Liver (tissue), 8 donors: ENCODE measurements at regions not wholly inside any gene's neighbourhood (a gene's known extent, or its start where the extent isn't known, plus 50 kb on each side); places are given as distances from the start of the nearest gene placed in this dataset.

ENCODE experiments used
- DNase-seq: peaks from one replicate; pipeline ENCODE4 v3.0.0-alpha.2; 2017; ENCODE audit warnings: low spot score
- H3K27ac ChIP-seq, 2 donors: one replicate each; pipeline ENCODE4 v1.7.0; 2013; ENCODE audit warnings: inconsistent platforms in 2 of 2, low read length in 2 of 2, control low read depth in 1 of 2, low read depth in 1 of 2, mild to moderate bottlenecking in 1 of 2
- H3K27me3 ChIP-seq, 4 donors: one replicate each; pipeline versions ENCODE4 v1.6.1 to v1.7.0; 2013; ENCODE audit warnings: low read length in 3 of 4, inconsistent platforms in 1 of 4, mild to moderate bottlenecking in 1 of 4, moderate library complexity in 1 of 4; ENCODE audit not compliant: control insufficient read depth in 4 of 4, insufficient read depth in 4 of 4
- H3K36me3 ChIP-seq, 4 donors: one replicate each; pipeline versions ENCODE4 v1.6.1 to v1.7.0; 2013; ENCODE audit warnings: low read length in 3 of 4, mild to moderate bottlenecking in 3 of 4, low read depth in 1 of 4, moderate library complexity in 1 of 4; ENCODE audit not compliant: control insufficient read depth in 4 of 4, insufficient read depth in 3 of 4
- H3K4me1 ChIP-seq, 4 donors: one replicate each; pipeline versions ENCODE4 v1.6.1 to v1.7.0; 2013; ENCODE audit warnings: low read length in 3 of 4, mild to moderate bottlenecking in 3 of 4, moderate library complexity in 1 of 4; ENCODE audit not compliant: control insufficient read depth in 4 of 4, insufficient read depth in 4 of 4
- H3K4me3 ChIP-seq, 3 donors: one replicate each; pipeline versions ENCODE4 v1.6.1 to v1.7.0; 2013; ENCODE audit warnings: low read length in 3 of 3, control low read depth in 1 of 3, low read depth in 1 of 3, mild to moderate bottlenecking in 1 of 3
- H3K9ac ChIP-seq, 2 donors: one replicate each; pipeline ENCODE4 v1.7.0; 2013; ENCODE audit warnings: low read length in 2 of 2, mild to moderate bottlenecking in 2 of 2, moderate library complexity in 2 of 2, control low read depth in 1 of 2, low read depth in 1 of 2
- H3K9me3 ChIP-seq, 4 donors: one replicate each; pipeline versions ENCODE4 v1.6.1 to v1.7.0; 2013; ENCODE audit warnings: low read length in 3 of 4; ENCODE audit not compliant: control insufficient read depth in 4 of 4
- ATF3 ChIP-seq: IDR thresholded peaks from 2 replicates; pipeline ENCODE4 v1.6.1; 2016; ENCODE audit warnings: antibody characterized with exemption
- CTCF ChIP-seq: fragments of 150-350 bp; IDR thresholded peaks from 2 replicates; pipeline ENCODE4 v1.5.1; 2017; ENCODE audit warnings: improper control_type of control experiment, low read depth, low read length; ENCODE audit not compliant: missing input control
- EGR1 ChIP-seq, 2 donors: IDR thresholded peaks; 2 replicates each; pipeline ENCODE4 v1.6.1; 2016 to 2018; ENCODE audit warnings: antibody characterized with exemption in 2 of 2, low read depth in 2 of 2
- FOXA1 ChIP-seq: IDR thresholded peaks from 2 replicates; pipeline ENCODE4 v1.6.1; 2016; ENCODE audit warnings: antibody characterized with exemption
- FOXA2 ChIP-seq: IDR thresholded peaks from 2 replicates; pipeline ENCODE4 v1.6.1; 2016; ENCODE audit warnings: antibody characterized with exemption
- GABPA ChIP-seq, 2 donors: IDR thresholded peaks in 1 of 2; conservative IDR thresholded peaks in 1 of 2; 2 replicates each; pipeline ENCODE4 v1.6.1; 2016; ENCODE audit warnings: antibody characterized with exemption in 2 of 2, mild to moderate bottlenecking in 1 of 2, moderate library complexity in 1 of 2
- HNF4A ChIP-seq, 2 donors: conservative IDR thresholded peaks; 2 replicates each; pipeline ENCODE4 v1.6.1; 2016; ENCODE audit warnings: antibody characterized with exemption in 2 of 2, mild to moderate bottlenecking in 2 of 2
- HNF4G ChIP-seq: IDR thresholded peaks from 2 replicates; pipeline ENCODE4 v1.6.1; 2016; ENCODE audit warnings: antibody characterized with exemption
- JUND ChIP-seq, 2 donors: IDR thresholded peaks; 2 replicates each; pipeline ENCODE4 v1.6.1; 2016; ENCODE audit warnings: antibody characterized with exemption in 2 of 2
- MAX ChIP-seq: IDR thresholded peaks from 2 replicates; pipeline ENCODE4 v1.6.1; 2016; ENCODE audit warnings: antibody characterized with exemption
- NR2F2 ChIP-seq: IDR thresholded peaks from 2 replicates; pipeline ENCODE4 v1.6.1; 2016; ENCODE audit warnings: antibody characterized with exemption
- RAD21 ChIP-seq, 2 donors: IDR thresholded peaks; 2 replicates each; pipeline ENCODE4 v1.6.1; 2016; ENCODE audit warnings: antibody characterized with exemption in 2 of 2, mild to moderate bottlenecking in 2 of 2
- REST ChIP-seq: IDR thresholded peaks from 2 replicates; pipeline ENCODE4 v1.6.1; 2016; ENCODE audit warnings: antibody characterized with exemption, mild to moderate bottlenecking
- RXRA ChIP-seq, 2 donors: IDR thresholded peaks; 2 replicates each; pipeline ENCODE4 v1.6.1; 2017 to 2018; ENCODE audit warnings: antibody characterized with exemption in 2 of 2, mild to moderate bottlenecking in 1 of 2
- SP1 ChIP-seq: IDR thresholded peaks from 2 replicates; pipeline ENCODE4 v1.6.1; 2018; ENCODE audit warnings: antibody characterized with exemption, mild to moderate bottlenecking
- TAF1 ChIP-seq: conservative IDR thresholded peaks from 2 replicates; pipeline ENCODE4 v1.6.1; 2016; ENCODE audit warnings: antibody characterized with exemption, mild to moderate bottlenecking
- YY1 ChIP-seq: IDR thresholded peaks from 2 replicates; pipeline ENCODE4 v1.6.1; 2016; ENCODE audit warnings: antibody characterized with exemption, mild to moderate bottlenecking
- ZBTB33 ChIP-seq: IDR thresholded peaks from 2 replicates; pipeline ENCODE4 v1.6.1; 2016; ENCODE audit warnings: antibody characterized with exemption
- WGBS: extraction: QIAGEN DNeasy Blood & Tissue Kit; methylation state at CpG from one replicate; pipeline ENCODE4 v1.1.7; 2013; 5-methylcytosine and 5-hydroxymethylcytosine counted together
- donor health status: healthy.
- donor health status: healthy.
- donor health status: healthy.
- donor health status: healthy.
- donor health status: healthy.

GRCh38 chr5:74422030-74422429 lies 218.5 kb downstream of the ENC1 start (continued):
- no peak for TF ChIP-seq CTCF
- TF ChIP-seq FOXA2, result no peak
- TF ChIP-seq GABPA (IDR thresholded peaks at IDR 0.05 in 1 of 2, conservative IDR thresholded peaks at IDR 0.05 in 1 of 2), result no peak
- no peak for TF ChIP-seq MAX

- Histone ChIP-seq H3K9ac (no peak overlapping the region), H3K4me1 (peaks cover 1 to 23% (median 18%) of the 10 kb centered on the region in 4 donors), H3K27me3 (no peaks in the 10 kb centered on the region), H3K4me3 (no peak overlapping the region), H3K27ac (no peak overlapping the region), H3K9me3 (peaks cover 0 to 2% (median 0%) of the 10 kb centered on the region in 4 donors), H3K36me3 (no peaks in the 10 kb centered on the region)
- 16% methylated on average over 1 of the region's 1 CpG for WGBS
- DNase-seq, result no peak
- peak; percentile 31 to 50 for TF ChIP-seq RXRA (IDR thresholded peaks at IDR 0.05)
- TF ChIP-seq JUND (IDR thresholded peaks at IDR 0.05), result no peak
- TF ChIP-seq HNF4A (conservative IDR thresholded peaks at IDR 0.05), result no peak
Observed at GRCh38 chr5:74421377-74421776, 219.2 kb downstream of the ENC1 start.

GRCh38 chr5:74420947-74421346 lies 219.6 kb downstream of the ENC1 start:
- peaks cover 0 to 2% (median 0%) of the 10 kb centered on the region in 4 donors for H3K9me3 ChIP-seq
- WGBS, result 94% methylated on average over 1 of the region's 1 CpG
- no peak overlapping the region for H3K9ac ChIP-seq
- H3K27ac ChIP-seq, result no peak overlapping the region
- H3K36me3 ChIP-seq, result no peaks in the 10 kb centered on the region
- no peak for TF ChIP-seq MAX
- TF ChIP-seq GABPA (IDR thresholded peaks at IDR 0.05 in 1 of 2, conservative IDR thresholded peaks at IDR 0.05 in 1 of 2), result no peak
- no peak for TF ChIP-seq FOXA1
- TF ChIP-seq YY1, result no peak
- TF ChIP-seq NR2F2, result no peak
- TF ChIP-seq ATF3, result no peak
- no peak for TF ChIP-seq REST
- TF ChIP-seq CTCF, result no peak
- no peak for TF ChIP-seq ZBTB33
- no peak for TF ChIP-seq HNF4G
- TF ChIP-seq EGR1 (IDR thresholded peaks at IDR 0.05; ENCODE audit: low read depth in 2 of 2), result no peak
- TF ChIP-seq JUND (IDR thresholded peaks at IDR 0.05), result no peak
- TF ChIP-seq FOXA2, result no peak
- no peak for TF ChIP-seq RXRA (IDR thresholded peaks at IDR 0.05)
- no peak for TF ChIP-seq RAD21 (IDR thresholded peaks at IDR 0.05)
- no peak for TF ChIP-seq TAF1
- no peak for TF ChIP-seq SP1
- H3K4me1 ChIP-seq, result peaks cover 1 to 23% (median 18%) of the 10 kb centered on the region in 4 donors
- no peak for DNase-seq
- no peak overlapping the region for H3K4me3 ChIP-seq
- H3K27me3 ChIP-seq, result no peaks in the 10 kb centered on the region
